Neural cell (in vitro differentiated cells): ENCODE measurements at regions not wholly inside any gene's neighbourhood (a gene's known extent, or its start where the extent isn't known, plus 50 kb on each side); places are given as distances from the start of the nearest gene placed in this dataset.

Source experiments
- H2AFZ ChIP-seq: fragments of 200-600, 300-800 bp; sonication (generic), shearing (Covaris generic); 2 replicates; pipeline ENCODE4 v1.6.0; 2014; ENCODE audit warnings: low read depth, mild to moderate bottlenecking, antibody characterized with exemption, low read length, moderate library complexity
- H3F3A ChIP-seq: fragments of 200-600 bp; shearing (Covaris generic); 2 replicates; pipeline ENCODE4 v1.6.1; 2016; ENCODE audit warnings: mild to moderate bottlenecking, moderate library complexity, mixed read lengths, antibody characterized with exemption, low read length; ENCODE audit not compliant: insufficient read depth, poor library complexity, severe bottlenecking
- H3K27ac ChIP-seq: fragments of 200-600, 300-800 bp; sonication (generic), shearing (Covaris generic); 2 replicates; pipeline ENCODE4 v1.5.1; 2014; ENCODE audit warnings: mild to moderate bottlenecking, low read length, moderate library complexity
- H3K27me3 ChIP-seq: fragments of 300-800, 200-600 bp; sonication (generic), shearing (Covaris generic); 2 replicates; pipeline ENCODE4 v1.6.0; 2014; ENCODE audit warnings: mild to moderate bottlenecking, low read depth, low read length, moderate library complexity; ENCODE audit not compliant: insufficient read depth
- H3K36me3 ChIP-seq: fragments of 300-800, 200-600 bp; sonication (generic), shearing (Covaris generic); 2 replicates; pipeline ENCODE4 v1.5.1; 2014; ENCODE audit warnings: mild to moderate bottlenecking, antibody characterized with exemption, low read length, moderate library complexity; ENCODE audit not compliant: insufficient read depth
- H3K4me2 ChIP-seq: fragments of 300-800, 200-600 bp; sonication (generic), shearing (Covaris generic); 2 replicates; pipeline ENCODE4 v1.6.0; 2014; ENCODE audit warnings: mild to moderate bottlenecking, low read length
- H3K4me3 ChIP-seq: fragments of 300-800, 200-600 bp; sonication (generic), shearing (Covaris generic); 2 replicates; pipeline ENCODE4 v1.5.1; 2014; ENCODE audit warnings: mild to moderate bottlenecking, low read length, moderate library complexity
- H3K79me2 ChIP-seq: fragments of 200-600 bp; shearing (Covaris generic); replicated peaks from 2 replicates; pipeline ENCODE4 v1.6.0; 2014; ENCODE audit warnings: mild to moderate bottlenecking, low read length, moderate library complexity; ENCODE audit not compliant: insufficient read depth
- H3K9ac ChIP-seq: fragments of 300-800, 200-600 bp; sonication (generic), shearing (Covaris generic); 2 replicates; pipeline ENCODE4 v1.6.1; 2016; ENCODE audit warnings: mild to moderate bottlenecking, low read length, mixed read lengths
- H3K9me2 ChIP-seq: fragments of 200-600 bp; shearing (Covaris generic); 2 replicates; pipeline ENCODE4 v1.6.1; 2016; ENCODE audit warnings: mild to moderate bottlenecking, low read length, mixed read lengths; ENCODE audit not compliant: insufficient read depth
- H3K9me3 ChIP-seq: fragments of 200-600, 300-800 bp; sonication (generic), shearing (Covaris generic); 2 replicates; pipeline ENCODE4 v1.6.1; 2016; ENCODE audit warnings: mild to moderate bottlenecking, mixed run types, low read length, moderate library complexity, mixed read lengths
- H4K20me1 ChIP-seq: fragments of 200-600 bp; shearing (Covaris generic); 2 replicates; pipeline ENCODE4 v1.6.1; 2016; ENCODE audit warnings: mild to moderate bottlenecking, mixed run types; ENCODE audit not compliant: insufficient read depth
- CTCF ChIP-seq: fragments of 450-650 bp; IDR thresholded peaks from 2 replicates; pipeline ENCODE4 v1.5.1; 2014; ENCODE audit warnings: antibody characterized with exemption, mild to moderate bottlenecking, moderate library complexity; ENCODE audit not compliant: poor library complexity, severe bottlenecking
- EP300 ChIP-seq: fragments of 450-650 bp; conservative IDR thresholded peaks from 2 replicates; pipeline ENCODE4 v1.6.1; 2014; ENCODE audit warnings: antibody characterized with exemption, mild to moderate bottlenecking, moderate library complexity; ENCODE audit not compliant: poor library complexity, severe bottlenecking
- EZH2 ChIP-seq: fragments of 200-600, 300-800 bp; shearing (Covaris generic), sonication (generic); IDR thresholded peaks from 2 replicates; pipeline ENCODE4 v1.6.1; 2014; ENCODE audit warnings: antibody characterized with exemption, low read length, borderline replicate concordance, mild to moderate bottlenecking; ENCODE audit not compliant: insufficient read depth, poor library complexity, severe bottlenecking
- MXI1 ChIP-seq: fragments of 450-650 bp; conservative IDR thresholded peaks from 2 replicates; pipeline ENCODE4 v1.6.1; 2014; ENCODE audit warnings: antibody characterized with exemption, mild to moderate bottlenecking; ENCODE audit not compliant: poor library complexity, severe bottlenecking
- POLR2AphosphoS5 ChIP-seq: IDR thresholded peaks from 2 replicates; pipeline ENCODE4 v1.6.1; 2012
- RAD21 ChIP-seq: fragments of 450-650 bp; conservative IDR thresholded peaks from 2 replicates; pipeline ENCODE4 v1.6.1; 2014; ENCODE audit warnings: antibody characterized with exemption, mild to moderate bottlenecking, moderate library complexity
- REST ChIP-seq: IDR thresholded peaks from 2 replicates; pipeline ENCODE4 v1.6.1; 2012; ENCODE audit warnings: borderline replicate concordance
- SMC3 ChIP-seq: fragments of 450-650 bp; conservative IDR thresholded peaks from 2 replicates; pipeline ENCODE4 v1.6.1; 2014; ENCODE audit warnings: antibody characterized with exemption, mild to moderate bottlenecking, moderate library complexity; ENCODE audit not compliant: poor library complexity
- TAF1 ChIP-seq: IDR thresholded peaks from 2 replicates; pipeline ENCODE4 v1.6.1; 2012; ENCODE audit warnings: low read depth

GRCh38 chr18:56488739-56489138, 149.7 kb downstream of the TXNL1 start:
- H3K9me3 ChIP-seq, result no peaks in the 10 kb centered on the region
- no peak overlapping the region for H3K27ac ChIP-seq
- H3K36me3 ChIP-seq, result no peaks in the 10 kb centered on the region
- TF ChIP-seq CTCF (no peak), EZH2 (no peak), TAF1 (no peak), MXI1 (no peak), REST (no peak)
- no peaks in the 10 kb centered on the region for H3K9me2 ChIP-seq
- no peaks in the 10 kb centered on the region for H4K20me1 ChIP-seq
- no peak overlapping the region for H3K4me2 ChIP-seq
- no peaks in the 10 kb centered on the region for H3F3A ChIP-seq
- H3K9ac ChIP-seq, result no peak overlapping the region
- no peak overlapping the region for H2AFZ ChIP-seq
- no peaks in the 10 kb centered on the region for H3K27me3 ChIP-seq
- H3K79me2 ChIP-seq, result no peaks in the 10 kb centered on the region
- no peak overlapping the region for H3K4me3 ChIP-seq

- TF ChIP-seq POLR2AphosphoS5 (no peak), TAF1 (no peak), SMC3 (no peak), REST (no peak), CTCF (no peak), MXI1 (no peak), EP300 (no peak), RAD21 (no peak), EZH2 (no peak)
- Histone ChIP-seq H4K20me1 (no peaks in the 10 kb centered on the region), H3K27ac (no peak overlapping the region), H3F3A (no peaks in the 10 kb centered on the region), H2AFZ (no peak overlapping the region), H3K36me3 (no peaks in the 10 kb centered on the region), H3K4me2 (no peak overlapping the region), H3K79me2 (no peaks in the 10 kb centered on the region), H3K4me3 (no peak overlapping the region), H3K9ac (no peak overlapping the region), H3K9me2 (no peaks in the 10 kb centered on the region), H3K9me3 (no peaks in the 10 kb centered on the region), H3K27me3 (no peaks in the 10 kb centered on the region)
Measured at GRCh38 chr18:56487801-56488200, 150.6 kb downstream of the TXNL1 start.
